A549 (cell line): ENCODE measurements at regions not wholly inside any gene's neighbourhood (a gene's known extent, or its start where the extent isn't known, plus 50 kb on each side); places are given as distances from the start of the nearest gene placed in this dataset.

Source experiments
- ATAC-seq, 2 experiments: fragments of 200-7000 bp in 1 of 2; fragments of >200 bp in 1 of 2; cut with Nextera tagmentation in 1 of 2; cut with Tn5 transposase in 1 of 2; 3 replicates each; pipeline versions ENCODE4 v1.8.0 to v1.9.1; 2018 to 2020; ENCODE audit warnings: mild to moderate bottlenecking in 1 of 2, moderate library complexity in 1 of 2
- CTCF ChIA-PET: fragments of 300-600 bp; sonication (Branson Sonifier 250); formaldehyde crosslinking; extraction: SDS; loops from one replicate; lab custom pipeline; 2021; ENCODE audit warnings: antibody characterized with exemption, inconsistent platforms; lab: Yijun Ruan, JAX
- POLR2A ChIA-PET: fragments of 350-600 bp; formaldehyde crosslinking; extraction: SDS; loops from one replicate; lab custom pipeline; 2021; ENCODE audit warnings: antibody characterized with exemption, inconsistent platforms; lab: Yijun Ruan, JAX
- DNase-seq, 2 experiments: peaks; one replicate each; pipeline versions ENCODE4 v3.0.0 to v3.0.0-alpha.2; 2011 to 2016; ENCODE audit warnings: low read depth in 1 of 2, low spot score in 1 of 2
- FAIRE-seq: peaks from 2 replicates; lab custom pipeline; 2011; peaks lifted over from hg19 to GRCh38; lab: Jason Lieb, UNC
- H3K27ac ChIP-seq, 2 experiments: fragments of >200 bp; sonication (Bioruptor Twin); formaldehyde crosslinking; 3 replicates each; pipeline ENCODE4 v1.5.1; 2016 to 2017
- H3K4me1 ChIP-seq: fragments of >200 bp; sonication (Bioruptor Twin); formaldehyde crosslinking; 3 replicates; pipeline ENCODE4 v1.6.1; 2016
- H3K4me2 ChIP-seq: fragments of >200 bp; sonication (Bioruptor Twin); formaldehyde crosslinking; 3 replicates; pipeline ENCODE4 v1.6.1; 2016
- H3K4me3 ChIP-seq: fragments of >200 bp; sonication (Bioruptor Twin); formaldehyde crosslinking; 3 replicates; pipeline ENCODE4 v1.5.1; 2016
- H3K9me3 ChIP-seq: fragments of >200 bp; sonication (Bioruptor Twin); formaldehyde crosslinking; 3 replicates; pipeline ENCODE4 v1.6.1; 2016
- BHLHE40 ChIP-seq: IDR thresholded peaks from 2 replicates; pipeline ENCODE4 v1.6.1; 2012; ENCODE audit warnings: low read depth, low read length, inconsistent platforms
- CBX2 ChIP-seq: fragments of 200-600 bp; sonication (generic); IDR thresholded peaks from 2 replicates; pipeline ENCODE4 v1.6.1; 2016; ENCODE audit warnings: low read depth, mild to moderate bottlenecking, borderline replicate concordance
- CHD2 ChIP-seq: fragments of 150-350 bp; IDR thresholded peaks from 2 replicates; pipeline ENCODE4 v1.6.1; 2014; ENCODE audit warnings: low read length; ENCODE audit not compliant: partially characterized antibody
- CTCF ChIP-seq: fragments of >200 bp; sonication (Bioruptor Twin); formaldehyde crosslinking; IDR thresholded peaks from 3 replicates; pipeline ENCODE4 v1.5.1; 2016
- EHMT2 ChIP-seq: fragments of 200-600 bp; sonication (generic); IDR thresholded peaks from 2 replicates; pipeline ENCODE4 v1.6.1; 2016; ENCODE audit warnings: antibody characterized with exemption, low read depth, mild to moderate bottlenecking, moderate library complexity
- FOSL2 ChIP-seq, 2 experiments: fragments of 450-650 bp in 1 of 2; fragments of >200 bp in 1 of 2; sonication (Bioruptor Twin) in 1 of 2; formaldehyde crosslinking; IDR thresholded peaks; 2 replicates each; pipeline versions ENCODE4 v1.5.0 to v1.6.1; 2016 to 2020; ENCODE audit warnings: mild to moderate bottlenecking in 1 of 2, moderate library complexity in 1 of 2
- HDAC2 ChIP-seq: fragments of 200-600 bp; sonication (generic); IDR thresholded peaks from 2 replicates; pipeline ENCODE4 v1.6.1; 2016
- HES2 ChIP-seq: fragments of >200 bp; sonication (Bioruptor Twin); formaldehyde crosslinking; IDR thresholded peaks from 2 replicates; pipeline ENCODE4 v1.6.1; 2016
- HMGXB4 ChIP-seq: fragments of 250-450 bp; sonication (Bioruptor Pico); IDR thresholded peaks from 2 replicates; pipeline ENCODE4 v1.5.0; 2021; ENCODE audit warnings: mild to moderate bottlenecking, moderate library complexity, borderline replicate concordance
- HOXA7 ChIP-seq: fragments of 250-450 bp; sonication (Bioruptor Pico); IDR thresholded peaks from 2 replicates; pipeline ENCODE4 v1.5.0; 2020; ENCODE audit warnings: mild to moderate bottlenecking, moderate library complexity
- HOXB13 ChIP-seq: fragments of 250-450 bp; sonication (Bioruptor Pico); IDR thresholded peaks from 2 replicates; pipeline ENCODE4 v1.5.0; 2020; ENCODE audit warnings: low read depth, mild to moderate bottlenecking, moderate library complexity
- HOXB5 ChIP-seq: fragments of 250-450 bp; sonication (Bioruptor Pico); IDR thresholded peaks from 2 replicates; pipeline ENCODE4 v1.5.0; 2020; ENCODE audit warnings: mild to moderate bottlenecking, moderate library complexity
- JUNB ChIP-seq: fragments of >200 bp; sonication (Bioruptor Twin); formaldehyde crosslinking; IDR thresholded peaks from 2 replicates; pipeline ENCODE4 v1.6.1; 2016
- MAX ChIP-seq: IDR thresholded peaks from 2 replicates; pipeline ENCODE4 v1.6.1; 2012
- POLR2A ChIP-seq: IDR thresholded peaks from 2 replicates; pipeline ENCODE4 v1.6.1; 2012; ENCODE audit warnings: mild to moderate bottlenecking, low read length
- RAD21 ChIP-seq, 2 experiments: fragments of >200 bp in 1 of 2; sonication (Bioruptor Twin) in 1 of 2; formaldehyde crosslinking in 1 of 2; IDR thresholded peaks in 1 of 2; conservative IDR thresholded peaks in 1 of 2; 2 replicates in 1 of 2; 3 replicates in 1 of 2; pipeline ENCODE4 v1.6.1; 2012 to 2018; ENCODE audit warnings: inconsistent platforms in 1 of 2
- RCOR1 ChIP-seq: fragments of 150-350 bp; IDR thresholded peaks from 2 replicates; pipeline ENCODE4 v1.6.1; 2014; ENCODE audit warnings: antibody characterized with exemption, low read length, low read depth
- SREBF2 ChIP-seq: fragments of 450-650 bp; IDR thresholded peaks from 2 replicates; pipeline ENCODE4 v1.6.1; 2014; ENCODE audit warnings: mild to moderate bottlenecking, moderate library complexity
- TP53 ChIP-seq: fragments of 250-450 bp; sonication (Bioruptor Pico); IDR thresholded peaks from 2 replicates; pipeline ENCODE4 v1.5.0; 2021; ENCODE audit warnings: mild to moderate bottlenecking, moderate library complexity
- ZNF302 ChIP-seq: fragments of 250-450 bp; sonication (Bioruptor Pico); IDR thresholded peaks from 2 replicates; pipeline ENCODE4 v1.9.0; 2021; ENCODE audit warnings: inconsistent platforms, mild to moderate bottlenecking, moderate library complexity
- WGBS: methylation state at CpG from one replicate; pipeline ENCODE4 v1.1.6; 2017; ENCODE audit errors: missing lambda C conversion rate; 5-methylcytosine and 5-hydroxymethylcytosine counted together

- no peak for TF ChIP-seq SREBF2
Measured at GRCh38 chr10:110416776-110417711, 80.7 kb upstream of the DUSP5 start (continued).

GRCh38 chr10:110418218-110418617 lies 79.5 kb upstream of the DUSP5 start:
- peak overlapping the region; percentile 50; the same call in 2 of the 3 replicates for H3K4me2 ChIP-seq
- peaks cover 90% of the 10 kb centered on the region for H3K4me1 ChIP-seq
- FAIRE-seq = no peak
- peak overlapping the region; percentile 99 for H3K27ac ChIP-seq
- WGBS = 62% methylated on average over 6 of the region's 6 CpGs
- TF ChIP-seq FOSL2 (IDR thresholded peaks at IDR 0.05) (no peak), FOSL2 (CRISPR knock-in tag; IDR thresholded peaks at IDR 0.05) (peak; percentile 74), HOXB5 (0 out of 2 replicates have a peak, but pooled peaks have one; percentile 47), HOXB13 (CRISPR knock-in tag) (no peak)
- no peak for DNase-seq
- H3K9me3 ChIP-seq = no peaks in the 10 kb centered on the region
- H3K4me3 ChIP-seq = no peak overlapping the region
- no peak for ATAC-seq
- POLR2A ChIA-PET = interaction anchor here (0.6 kb wide), 1 partner anchor 77 kb away, joined by 3 read pairs; no protein-coding TSS in a partner anchor
- CTCF ChIA-PET = interaction anchor here (0.5 to 1.8 kb wide), 6 partner anchors 14 to 254 kb away, joined by 3 to 7 read pairs (median 6); no protein-coding TSS in a partner anchor

- no peak overlapping the region for H3K4me3 ChIP-seq
- no peak overlapping the region for H3K4me2 ChIP-seq
- TF ChIP-seq HMGXB4 (CRISPR knock-in tag) = no peak
- no peak for TF ChIP-seq TP53 (CRISPR knock-in tag)
- TF ChIP-seq ZNF302 (CRISPR knock-in tag) = no peak
- no peak for ATAC-seq
- ChIA-PET CTCF (no interaction called here), POLR2A (no interaction called here)
- no peak for DNase-seq
- FAIRE-seq = no peak
- H3K9me3 ChIP-seq = no peaks in the 10 kb centered on the region
- peaks cover 90% of the 10 kb centered on the region for H3K4me1 ChIP-seq
- 91% methylated on average over 5 of the region's 5 CpGs for WGBS
- H3K27ac ChIP-seq = peak overlapping the region; percentile 96 to 99
Measured at GRCh38 chr10:110419265-110419664, 78.4 kb upstream of the DUSP5 start.

GRCh38 chr10:110420401-110421193 lies 77.1 kb upstream of the DUSP5 start:
- ChIA-PET CTCF (interaction anchor here (1.3 to 2.4 kb wide), 3 partner anchors 12 to 67 kb away, joined by 4 to 15 read pairs (median 4); no protein-coding TSS in a partner anchor), POLR2A (interaction anchor here (0.5 kb wide), 1 partner anchor 29 kb away, joined by 5 read pairs; no protein-coding TSS in a partner anchor)
- TF ChIP-seq RCOR1 (no peak), HOXB13 (CRISPR knock-in tag) (0 out of 2 replicates have a peak, but pooled peaks have one; percentile 19)
- H3K9me3 ChIP-seq = no peaks in the 10 kb centered on the region
- 96% methylated on average over 2 of the region's 2 CpGs for WGBS
- DNase-seq (peak in 1 of 2 experiments; percentile 78), FAIRE-seq (no peak), ATAC-seq (peak in 1 of 2 experiments; percentile 13; a peak in 3 of 6 replicates)
- H3K27ac ChIP-seq = peak overlapping the region; percentile 96 to 99
- H3K4me1 ChIP-seq = peaks cover 90% of the 10 kb centered on the region
- H3K4me2 ChIP-seq = peak overlapping the region; percentile 0; the same call in 1 of the 3 replicates
- no peak overlapping the region for H3K4me3 ChIP-seq

GRCh38 chr10:110421512-110422138 lies 76.1 kb upstream of the DUSP5 start:
- no peak for FAIRE-seq
- Histone ChIP-seq H3K4me1 (peaks cover 87% of the 10 kb centered on the region), H3K4me2 (no peak overlapping the region), H3K4me3 (no peak overlapping the region), H3K9me3 (no peaks in the 10 kb centered on the region), H3K27ac (peak overlapping the region; percentile 96 to 99)
- no peak for DNase-seq
- ATAC-seq = no peak
- WGBS = 77% methylated on average over 3 of the region's 3 CpGs
- ChIA-PET CTCF (interaction anchor here (1.3 to 2.4 kb wide), 3 partner anchors 13 to 68 kb away, joined by 4 to 15 read pairs (median 4); no protein-coding TSS in a partner anchor), POLR2A (no interaction called here)
- no peak for TF ChIP-seq HDAC2
- TF ChIP-seq CTCF = no peak
- TF ChIP-seq CBX2 = no peak
- no peak for TF ChIP-seq POLR2A
- no peak for TF ChIP-seq MAX
- no peak for TF ChIP-seq HOXA7
- TF ChIP-seq BHLHE40 = no peak
- no peak for TF ChIP-seq RAD21 (conservative IDR thresholded peaks at IDR 0.05 in 1 of 2, IDR thresholded peaks at IDR 0.05 in 1 of 2)
- no peak for TF ChIP-seq EHMT2
- TF ChIP-seq HES2 = no peak
- no peak for TF ChIP-seq CHD2
- TF ChIP-seq JUNB = no peak
